ENCODE measurements at regions not wholly inside any gene's neighbourhood (a gene's known extent, or its start where the extent isn't known, plus 50 kb on each side); places are given as distances from the start of the nearest gene placed in this dataset.

GRCh38 chr5:98130261-98131035 is 643.0 kb upstream of the RGMB start:
- Histone ChIP-seq H3K4me1 (no peaks in the 10 kb centered on the region), H3K9me3 (no peaks in the 10 kb centered on the region), H3K27ac (no peak overlapping the region), H3K36me3 (no peaks in the 10 kb centered on the region), H3K27me3 (ENCODE audit: low read depth) (no peaks in the 10 kb centered on the region), H3K4me3 (no peak overlapping the region)
- ATAC-seq = no peak
- intact Hi-C loops (cut with DNase I) = no loop called here
- no peak for DNase-seq
- TF ChIP-seq CTCF (IDR thresholded peaks at IDR 0.05) = no peak

- H3K4me1 ChIP-seq = no peaks in the 10 kb centered on the region
- DNase-seq (no peak), ATAC-seq (no peak)
- no peak overlapping the region for H3K27ac ChIP-seq
- H3K27me3 ChIP-seq (ENCODE audit: low read depth) = no peaks in the 10 kb centered on the region
- H3K9me3 ChIP-seq = no peaks in the 10 kb centered on the region
- no peak overlapping the region for H3K4me3 ChIP-seq
- H3K36me3 ChIP-seq = no peaks in the 10 kb centered on the region
- intact Hi-C loops (cut with DNase I) = no loop called here
- no peak for TF ChIP-seq CTCF (IDR thresholded peaks at IDR 0.05)
These were observed 629.3 kb upstream of the RGMB start for GRCh38 chr5:98144116-98144515.

- TF ChIP-seq CTCF (IDR thresholded peaks at IDR 0.05) = no peak
- H3K4me1 ChIP-seq = no peaks in the 10 kb centered on the region
- no peaks in the 10 kb centered on the region for H3K27me3 ChIP-seq (ENCODE audit: low read depth)
- ATAC-seq = no peak
- no peak for DNase-seq
- H3K27ac ChIP-seq = no peak overlapping the region
- intact Hi-C loops (cut with DNase I) = no loop called here
- H3K4me3 ChIP-seq = no peak overlapping the region
- H3K36me3 ChIP-seq = no peaks in the 10 kb centered on the region
- no peaks in the 10 kb centered on the region for H3K9me3 ChIP-seq
These were observed 628.8 kb upstream of the RGMB start for GRCh38 chr5:98144710-98145109.

- no peaks in the 10 kb centered on the region for H3K36me3 ChIP-seq
- no peak for TF ChIP-seq CTCF (IDR thresholded peaks at IDR 0.05)
- no peaks in the 10 kb centered on the region for H3K27me3 ChIP-seq (ENCODE audit: low read depth)
- H3K4me3 ChIP-seq = no peak overlapping the region
- H3K27ac ChIP-seq = no peak overlapping the region
- intact Hi-C loops (cut with DNase I) = no loop called here
- ATAC-seq (no peak), DNase-seq (no peak)
- no peaks in the 10 kb centered on the region for H3K9me3 ChIP-seq
- no peaks in the 10 kb centered on the region for H3K4me1 ChIP-seq
These were observed 616.1 kb upstream of the RGMB start for GRCh38 chr5:98157368-98157767.

GRCh38 chr5:98158440-98158839 is 615.0 kb upstream of the RGMB start:
- H3K4me3 ChIP-seq = no peak overlapping the region
- H3K4me1 ChIP-seq = no peaks in the 10 kb centered on the region
- ATAC-seq = no peak
- no peaks in the 10 kb centered on the region for H3K9me3 ChIP-seq
- no peak for TF ChIP-seq CTCF (IDR thresholded peaks at IDR 0.05)
- H3K36me3 ChIP-seq = no peaks in the 10 kb centered on the region
- H3K27me3 ChIP-seq (ENCODE audit: low read depth) = no peaks in the 10 kb centered on the region
- intact Hi-C loops (cut with DNase I) = no loop called here
- no peak for DNase-seq
- H3K27ac ChIP-seq = no peak overlapping the region

Data from lower lobe of right lung (tissue), 2 donors.